SK-N-SH (cell line): ENCODE measurements at regions not wholly inside any gene's neighbourhood (a gene's known extent, or its start where the extent isn't known, plus 50 kb on each side); places are given as distances from the start of the nearest gene placed in this dataset.
"Not testable (repeated sequence)": the region's sequence is repeated elsewhere in the genome, so short reads cannot be mapped to it uniquely, and the experiment has no call there.

Experiments
- CTCF ChIA-PET: fragments of 300-600, 350-600 bp; formaldehyde crosslinking; extraction: SDS; loops from one replicate; lab custom pipeline; 2021; lab: Yijun Ruan, JAX
- POLR2A ChIA-PET: fragments of 350-600 bp; sonication (Branson Sonifier 250); formaldehyde crosslinking; extraction: SDS; loops from one replicate; lab custom pipeline; 2020; ENCODE audit warnings: antibody characterized with exemption, inconsistent platforms; lab: Yijun Ruan, JAX
- DNase-seq: peaks from one replicate; pipeline ENCODE4 v3.0.0; 2012
- H2AFZ ChIP-seq: fragments of 200-600 bp; sonication (generic); 2 replicates; pipeline ENCODE4 v1.8.1; 2016; ENCODE audit warnings: antibody characterized with exemption, mild to moderate bottlenecking, low read depth
- H3F3A ChIP-seq: fragments of 200-600 bp; sonication (generic); replicated peaks from 2 replicates; pipeline ENCODE3; 2016; ENCODE audit warnings: antibody characterized with exemption, mild to moderate bottlenecking; ENCODE audit not compliant: insufficient read depth
- H3K27ac ChIP-seq, 2 experiments: fragments of 200-500 bp in 1 of 2; fragments of 200-600 bp in 1 of 2; sonication (Bioruptor generic) in 1 of 2; sonication (generic), shearing (Covaris generic) in 1 of 2; 2 replicates each; pipeline versions ENCODE4 v1.5.1 to v1.6.1; 2014 to 2016; ENCODE audit warnings: low read depth in 2 of 2, inconsistent platforms in 1 of 2, low read length in 1 of 2, mild to moderate bottlenecking in 1 of 2, mixed read lengths in 1 of 2
- H3K27me3 ChIP-seq: fragments of 200-600 bp; sonication (generic), shearing (Covaris generic); 2 replicates; pipeline ENCODE4 v1.6.1; 2016; ENCODE audit warnings: mixed run types; ENCODE audit not compliant: insufficient read depth
- H3K36me3 ChIP-seq, 2 experiments: fragments of 200-500 bp in 1 of 2; fragments of 200-600 bp in 1 of 2; sonication (Bioruptor generic) in 1 of 2; sonication (generic) in 1 of 2; replicated peaks in 1 of 2; 2 replicates each; pipeline versions ENCODE3 to v1.5.1; 2014 to 2016; ENCODE audit warnings: low read length in 1 of 2, mild to moderate bottlenecking in 1 of 2; ENCODE audit not compliant: insufficient read depth in 2 of 2, control insufficient read depth in 1 of 2
- H3K4me1 ChIP-seq, 2 experiments: fragments of 200-500 bp in 1 of 2; fragments of 200-600 bp in 1 of 2; sonication (Bioruptor generic) in 1 of 2; sonication (generic), shearing (Covaris generic) in 1 of 2; 2 replicates each; pipeline versions ENCODE4 v1.5.1 to v1.6.1; 2014 to 2016; ENCODE audit warnings: low read depth in 1 of 2, low read length in 1 of 2, mixed run types in 1 of 2; ENCODE audit not compliant: insufficient read depth in 2 of 2, control insufficient read depth in 1 of 2
- H3K4me2 ChIP-seq: fragments of 200-600 bp; sonication (generic), shearing (Covaris generic); 2 replicates; pipeline ENCODE4 v1.6.1; 2017; ENCODE audit warnings: mixed run types
- H3K4me3 ChIP-seq, 2 experiments: fragments of 200-500 bp in 1 of 2; fragments of 200-600 bp in 1 of 2; sonication (Bioruptor generic) in 1 of 2; sonication (generic), shearing (Covaris generic) in 1 of 2; 2 replicates each; pipeline versions ENCODE4 v1.5.1 to v1.8.1; 2014 to 2016; ENCODE audit warnings: low read depth in 2 of 2, inconsistent platforms in 1 of 2, low read length in 1 of 2, mild to moderate bottlenecking in 1 of 2, mixed read lengths in 1 of 2, moderate library complexity in 1 of 2
- H3K79me2 ChIP-seq: fragments of 200-600 bp; sonication (generic); 2 replicates; pipeline ENCODE4 v1.8.1; 2017; ENCODE audit warnings: mild to moderate bottlenecking; ENCODE audit not compliant: insufficient read depth
- H3K9ac ChIP-seq: fragments of 200-600 bp; sonication (generic); 2 replicates; pipeline ENCODE4 v1.6.1; 2017; ENCODE audit warnings: mixed run types
- H3K9me2 ChIP-seq: fragments of 200-600 bp; sonication (generic); 2 replicates; pipeline ENCODE4 v1.6.1; 2017; ENCODE audit warnings: mixed run types
- H3K9me3 ChIP-seq: fragments of 200-600 bp; sonication (generic); 2 replicates; pipeline ENCODE4 v1.6.1; 2017; ENCODE audit warnings: mixed run types, mild to moderate bottlenecking, moderate library complexity
- H4K20me1 ChIP-seq: fragments of 200-600 bp; sonication (generic); 2 replicates; pipeline ENCODE4 v1.6.1; 2017; ENCODE audit warnings: mild to moderate bottlenecking, mixed run types; ENCODE audit not compliant: insufficient read depth
- EP300 ChIP-seq, 2 experiments: IDR thresholded peaks; 2 replicates each; pipeline versions ENCODE4 v1.4.0 to v1.6.1; 2012; ENCODE audit warnings: borderline replicate concordance in 1 of 2, low read depth in 1 of 2, low read length in 1 of 2
- EZH2phosphoT487 ChIP-seq: fragments of 200-600 bp; sonication (generic); IDR thresholded peaks from 2 replicates; pipeline ENCODE4 v1.6.1; 2017; ENCODE audit warnings: low read depth, mixed run types, mild to moderate bottlenecking, antibody characterized with exemption, moderate library complexity, borderline replicate concordance
- GABPA ChIP-seq: IDR thresholded peaks from 2 replicates; pipeline ENCODE4 v1.4.0; 2012; ENCODE audit warnings: low read depth, mild to moderate bottlenecking
- IRF3 ChIP-seq: fragments of 150-350 bp; IDR thresholded peaks from 2 replicates; pipeline ENCODE4 v1.6.1; 2016; ENCODE audit warnings: mild to moderate bottlenecking, low read depth, low read length
- MEF2A ChIP-seq: IDR thresholded peaks from 2 replicates; pipeline ENCODE4 v1.4.0; 2012; ENCODE audit warnings: low read depth, borderline replicate concordance
- POLR2AphosphoS5 ChIP-seq: IDR thresholded peaks from 2 replicates; pipeline ENCODE4 v1.6.1; 2012; ENCODE audit warnings: low read depth, low read length
- REST ChIP-seq: IDR thresholded peaks from 2 replicates; pipeline ENCODE4 v1.6.1; 2012; ENCODE audit warnings: mild to moderate bottlenecking, low read depth, low read length, moderate library complexity
- RXRA ChIP-seq: IDR thresholded peaks from 2 replicates; pipeline ENCODE4 v1.4.0; 2012; ENCODE audit warnings: low read depth, mild to moderate bottlenecking, borderline replicate concordance
- TAF1 ChIP-seq: IDR thresholded peaks from 2 replicates; pipeline ENCODE4 v1.6.1; 2012; ENCODE audit warnings: low read depth, mild to moderate bottlenecking, low read length, moderate library complexity, borderline replicate concordance
- TEAD4 ChIP-seq: IDR thresholded peaks from 2 replicates; pipeline ENCODE4 v1.4.0; 2012; ENCODE audit warnings: mild to moderate bottlenecking, borderline replicate concordance; ENCODE audit not compliant: insufficient read depth
- USF1 ChIP-seq: IDR thresholded peaks from 2 replicates; pipeline ENCODE4 v1.4.0; 2012; ENCODE audit warnings: low read depth, borderline replicate concordance
- WGBS: methylation state at CpG from one replicate; pipeline ENCODE4 v1.1.6; 2017; ENCODE audit warnings: low lambda C conversion rate; 5-methylcytosine and 5-hydroxymethylcytosine counted together
- TF ChIP-seq, protein P1 (sequence below): IDR thresholded peaks from 2 replicates; pipeline ENCODE4 v1.4.0; 2012; ENCODE audit warnings: low read depth, borderline replicate concordance

DNA sequence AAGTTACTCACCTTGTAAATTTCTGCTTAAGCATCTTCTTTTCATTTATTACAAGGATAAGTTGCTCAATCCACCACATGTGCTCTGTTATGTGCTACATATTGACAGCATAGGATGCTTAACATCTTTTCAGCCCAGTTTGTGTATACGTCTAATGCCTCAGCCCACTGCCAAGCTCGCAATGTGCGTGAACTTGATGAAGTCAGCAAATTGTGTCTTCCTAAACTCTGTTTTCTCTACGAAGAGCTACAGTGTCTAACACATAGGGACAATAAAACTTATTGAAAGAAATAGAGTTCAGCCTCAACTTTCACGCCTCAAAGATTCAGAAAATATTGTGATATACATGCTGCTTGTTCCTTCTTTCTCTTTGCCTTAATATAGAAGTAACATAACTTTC is 500.0 kb downstream of the TFAP2B start:
- H3K4me1 ChIP-seq = no peaks in the 10 kb centered on the region
- no peak for DNase-seq
- H3K9ac ChIP-seq = no peak overlapping the region
- no peaks in the 10 kb centered on the region for H3K79me2 ChIP-seq
- H3K9me2 ChIP-seq = no peaks in the 10 kb centered on the region
- H3K36me3 ChIP-seq = no peaks in the 10 kb centered on the region
- H3K27ac ChIP-seq = no peak overlapping the region
- H3K4me2 ChIP-seq = no peak overlapping the region
- no peaks in the 10 kb centered on the region for H3K9me3 ChIP-seq
- no peaks in the 10 kb centered on the region for H3F3A ChIP-seq
- TF ChIP-seq, protein P1, sequence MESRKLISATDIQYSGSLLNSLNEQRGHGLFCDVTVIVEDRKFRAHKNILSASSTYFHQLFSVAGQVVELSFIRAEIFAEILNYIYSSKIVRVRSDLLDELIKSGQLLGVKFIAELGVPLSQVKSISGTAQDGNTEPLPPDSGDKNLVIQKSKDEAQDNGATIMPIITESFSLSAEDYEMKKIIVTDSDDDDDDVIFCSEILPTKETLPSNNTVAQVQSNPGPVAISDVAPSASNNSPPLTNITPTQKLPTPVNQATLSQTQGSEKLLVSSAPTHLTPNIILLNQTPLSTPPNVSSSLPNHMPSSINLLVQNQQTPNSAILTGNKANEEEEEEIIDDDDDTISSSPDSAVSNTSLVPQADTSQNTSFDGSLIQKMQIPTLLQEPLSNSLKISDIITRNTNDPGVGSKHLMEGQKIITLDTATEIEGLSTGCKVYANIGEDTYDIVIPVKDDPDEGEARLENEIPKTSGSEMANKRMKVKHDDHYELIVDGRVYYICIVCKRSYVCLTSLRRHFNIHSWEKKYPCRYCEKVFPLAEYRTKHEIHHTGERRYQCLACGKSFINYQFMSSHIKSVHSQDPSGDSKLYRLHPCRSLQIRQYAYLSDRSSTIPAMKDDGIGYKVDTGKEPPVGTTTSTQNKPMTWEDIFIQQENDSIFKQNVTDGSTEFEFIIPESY = no peak
- TF ChIP-seq USF1 = no peak
- TF ChIP-seq EP300 (IDR thresholded peaks at IDR 0.05; ENCODE audit: borderline replicate concordance in 1 of 2, low read depth in 1 of 2, low read length in 1 of 2) = no peak
- no peak for TF ChIP-seq TEAD4
- TF ChIP-seq RXRA = no peak
- no peak for TF ChIP-seq REST
- TF ChIP-seq IRF3 = no peak
- TF ChIP-seq GABPA = no peak
- no peak for TF ChIP-seq POLR2AphosphoS5
- no peak for TF ChIP-seq MEF2A
- TF ChIP-seq TAF1 = no peak
- TF ChIP-seq EZH2phosphoT487 = no peak
- H2AFZ ChIP-seq = no peak overlapping the region
- H3K4me3 ChIP-seq = no peak overlapping the region
- POLR2A ChIA-PET = no interaction called here
- H3K27me3 ChIP-seq = no peaks in the 10 kb centered on the region
- H4K20me1 ChIP-seq = no peaks in the 10 kb centered on the region
- CTCF ChIA-PET = interaction anchor here (0.7 kb wide), 1 partner anchor 525 kb away, joined by 3 read pairs; no protein-coding TSS in a partner anchor
- 34% methylated on average over 5 of the region's 5 CpGs for WGBS

GRCh38 chr6:51321477-51321876 is 502.8 kb downstream of the TFAP2B start:
- H2AFZ ChIP-seq, H3K27me3 ChIP-seq, POLR2A ChIA-PET, DNase-seq, H3K4me2 ChIP-seq, H3K27ac ChIP-seq, H3K4me3 ChIP-seq, H3K79me2 ChIP-seq, H3K9me3 ChIP-seq, H3F3A ChIP-seq, H3K36me3 ChIP-seq, H3K9me2 ChIP-seq, H3K4me1 ChIP-seq, H4K20me1 ChIP-seq, H3K9ac ChIP-seq: not testable (repeated sequence)
- 43% methylated on average over 3 of the region's 3 CpGs for WGBS
- CTCF ChIA-PET = interaction anchor here (0.8 kb wide), 1 partner anchor 34 kb away, joined by 3 read pairs; no protein-coding TSS in a partner anchor
